ENCODE measurements at regions not wholly inside any gene's neighbourhood (a gene's known extent, or its start where the extent isn't known, plus 50 kb on each side); places are given as distances from the start of the nearest gene placed in this dataset.

GRCh38 chr7:118801366-118801765 is 576.9 kb downstream of the ANKRD7 start:
- H3K27me3 ChIP-seq (ENCODE audit: insufficient read depth, poor library complexity, severe bottlenecking): no peaks in the 10 kb centered on the region
- ATAC-seq (ENCODE audit: low read depth) (no peak), DNase-seq (ENCODE audit: low spot score) (no peak)
- H3K4me3 ChIP-seq (ENCODE audit: severe bottlenecking): no peak overlapping the region
- no peak overlapping the region for H3K27ac ChIP-seq (ENCODE audit: poor library complexity, severe bottlenecking)
- H3K36me3 ChIP-seq (ENCODE audit: low read depth): no peaks in the 10 kb centered on the region
- no peaks in the 10 kb centered on the region for H3K4me1 ChIP-seq (ENCODE audit: insufficient read depth, poor library complexity, severe bottlenecking)
- TF ChIP-seq, protein P1, sequence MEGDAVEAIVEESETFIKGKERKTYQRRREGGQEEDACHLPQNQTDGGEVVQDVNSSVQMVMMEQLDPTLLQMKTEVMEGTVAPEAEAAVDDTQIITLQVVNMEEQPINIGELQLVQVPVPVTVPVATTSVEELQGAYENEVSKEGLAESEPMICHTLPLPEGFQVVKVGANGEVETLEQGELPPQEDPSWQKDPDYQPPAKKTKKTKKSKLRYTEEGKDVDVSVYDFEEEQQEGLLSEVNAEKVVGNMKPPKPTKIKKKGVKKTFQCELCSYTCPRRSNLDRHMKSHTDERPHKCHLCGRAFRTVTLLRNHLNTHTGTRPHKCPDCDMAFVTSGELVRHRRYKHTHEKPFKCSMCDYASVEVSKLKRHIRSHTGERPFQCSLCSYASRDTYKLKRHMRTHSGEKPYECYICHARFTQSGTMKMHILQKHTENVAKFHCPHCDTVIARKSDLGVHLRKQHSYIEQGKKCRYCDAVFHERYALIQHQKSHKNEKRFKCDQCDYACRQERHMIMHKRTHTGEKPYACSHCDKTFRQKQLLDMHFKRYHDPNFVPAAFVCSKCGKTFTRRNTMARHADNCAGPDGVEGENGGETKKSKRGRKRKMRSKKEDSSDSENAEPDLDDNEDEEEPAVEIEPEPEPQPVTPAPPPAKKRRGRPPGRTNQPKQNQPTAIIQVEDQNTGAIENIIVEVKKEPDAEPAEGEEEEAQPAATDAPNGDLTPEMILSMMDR (IDR thresholded peaks at IDR 0.05; ENCODE audit: poor library complexity, severe bottlenecking): no peak
- H3K9me3 ChIP-seq (ENCODE audit: severe bottlenecking): no peaks in the 10 kb centered on the region

GRCh38 chr7:118802726-118803125 is 578.2 kb downstream of the ANKRD7 start:
- Histone ChIP-seq H3K27ac (ENCODE audit: poor library complexity, severe bottlenecking) (no peak overlapping the region), H3K27me3 (ENCODE audit: insufficient read depth, poor library complexity, severe bottlenecking) (no peaks in the 10 kb centered on the region), H3K4me1 (ENCODE audit: insufficient read depth, poor library complexity, severe bottlenecking) (no peaks in the 10 kb centered on the region), H3K36me3 (ENCODE audit: low read depth) (no peaks in the 10 kb centered on the region), H3K4me3 (ENCODE audit: severe bottlenecking) (no peak overlapping the region), H3K9me3 (ENCODE audit: severe bottlenecking) (no peaks in the 10 kb centered on the region)
- DNase-seq (ENCODE audit: low spot score): no peak
- TF ChIP-seq, protein P1 (IDR thresholded peaks at IDR 0.05; ENCODE audit: poor library complexity, severe bottlenecking): no peak
- no peak for ATAC-seq (ENCODE audit: low read depth)

DNA sequence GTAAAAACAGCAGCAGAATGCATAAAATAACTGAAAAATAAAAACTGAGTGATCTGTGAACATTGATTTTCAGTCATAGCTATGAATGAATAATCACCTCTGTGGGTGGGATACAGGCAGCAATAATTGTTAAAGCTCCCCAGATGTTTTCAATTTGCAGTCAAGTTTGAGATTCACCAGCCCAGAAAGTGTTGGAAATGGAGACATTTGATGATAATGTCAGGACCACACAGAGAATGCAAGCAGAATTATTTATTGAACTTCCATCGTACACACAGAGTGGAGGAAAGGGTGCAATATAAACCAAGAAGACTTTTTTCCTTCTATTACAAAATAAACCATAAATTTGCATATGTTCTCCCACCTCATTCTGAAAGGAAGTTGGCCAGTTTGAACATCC is 601.7 kb downstream of the ANKRD7 start:
- H3K4me3 ChIP-seq (ENCODE audit: severe bottlenecking): no peak overlapping the region
- no peak for ATAC-seq (ENCODE audit: low read depth)
- H3K27me3 ChIP-seq (ENCODE audit: insufficient read depth, poor library complexity, severe bottlenecking): no peaks in the 10 kb centered on the region
- H3K4me1 ChIP-seq (ENCODE audit: insufficient read depth, poor library complexity, severe bottlenecking): no peaks in the 10 kb centered on the region
- TF ChIP-seq, protein P1 (IDR thresholded peaks at IDR 0.05; ENCODE audit: poor library complexity, severe bottlenecking): no peak
- no peaks in the 10 kb centered on the region for H3K9me3 ChIP-seq (ENCODE audit: severe bottlenecking)
- no peak overlapping the region for H3K27ac ChIP-seq (ENCODE audit: poor library complexity, severe bottlenecking)
- no peak for DNase-seq (ENCODE audit: low spot score)
- no peaks in the 10 kb centered on the region for H3K36me3 ChIP-seq (ENCODE audit: low read depth)

DNA sequence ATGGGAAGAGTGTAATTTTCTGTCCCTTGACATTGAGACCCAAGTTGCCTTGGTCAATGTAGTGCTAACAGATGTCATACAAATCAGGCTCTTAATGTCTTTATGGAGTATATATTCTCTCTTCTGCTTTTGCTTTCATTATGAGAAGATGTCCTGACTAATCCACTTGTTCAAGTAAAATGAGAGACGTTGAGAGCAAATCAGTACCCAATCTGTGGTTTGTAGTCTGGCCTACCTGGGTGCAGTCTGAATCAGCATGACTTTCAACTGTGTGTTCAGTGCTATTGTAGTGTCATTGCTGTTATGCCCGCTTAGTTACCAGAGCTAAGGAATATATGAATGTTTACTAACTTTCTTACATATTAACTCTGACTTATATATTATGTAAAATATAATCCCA is 612.4 kb downstream of the ANKRD7 start:
- Histone ChIP-seq H3K27me3 (ENCODE audit: insufficient read depth, poor library complexity, severe bottlenecking) (no peaks in the 10 kb centered on the region), H3K4me3 (ENCODE audit: severe bottlenecking) (no peak overlapping the region), H3K27ac (ENCODE audit: poor library complexity, severe bottlenecking) (no peak overlapping the region), H3K36me3 (ENCODE audit: low read depth) (no peaks in the 10 kb centered on the region), H3K9me3 (ENCODE audit: severe bottlenecking) (no peaks in the 10 kb centered on the region), H3K4me1 (ENCODE audit: insufficient read depth, poor library complexity, severe bottlenecking) (no peaks in the 10 kb centered on the region)
- DNase-seq (ENCODE audit: low spot score): no peak
- TF ChIP-seq, protein P1 (IDR thresholded peaks at IDR 0.05; ENCODE audit: poor library complexity, severe bottlenecking): no peak
- no peak for ATAC-seq (ENCODE audit: low read depth)

GRCh38 chr7:118839515-118839914 is 615.0 kb downstream of the ANKRD7 start:
- ATAC-seq (ENCODE audit: low read depth) (no peak), DNase-seq (ENCODE audit: low spot score) (no peak)
- TF ChIP-seq, protein P1 (IDR thresholded peaks at IDR 0.05; ENCODE audit: poor library complexity, severe bottlenecking): no peak
- Histone ChIP-seq H3K27me3 (ENCODE audit: insufficient read depth, poor library complexity, severe bottlenecking) (no peaks in the 10 kb centered on the region), H3K27ac (ENCODE audit: poor library complexity, severe bottlenecking) (no peak overlapping the region), H3K36me3 (ENCODE audit: low read depth) (no peaks in the 10 kb centered on the region), H3K4me3 (ENCODE audit: severe bottlenecking) (no peak overlapping the region), H3K9me3 (ENCODE audit: severe bottlenecking) (no peaks in the 10 kb centered on the region), H3K4me1 (ENCODE audit: insufficient read depth, poor library complexity, severe bottlenecking) (no peaks in the 10 kb centered on the region)

Measured in RWPE2 (cell line).